Lower lobe of right lung (tissue), 2 donors: ENCODE measurements at regions not wholly inside any gene's neighbourhood (a gene's known extent, or its start where the extent isn't known, plus 50 kb on each side); places are given as distances from the start of the nearest gene placed in this dataset.

Source experiments
- ATAC-seq, 2 donors: fragments of 200-7000 bp; cut with Tn5 transposase; one replicate each; pipeline ENCODE4 v1.9.1; 2020 to 2022; ENCODE audit warnings: mild to moderate bottlenecking in 2 of 2, moderate library complexity in 2 of 2
- DNase-seq: peaks from one replicate; pipeline ENCODE4 v3.0.0-alpha.2; 2020
- H3K27ac ChIP-seq: fragments of 200-600 bp; one replicate; pipeline ENCODE4 v1.8.0; 2022
- H3K27me3 ChIP-seq: fragments of 200-600 bp; one replicate; pipeline ENCODE4 v1.8.0; 2022; ENCODE audit warnings: low read depth
- H3K36me3 ChIP-seq: fragments of 200-600 bp; one replicate; pipeline ENCODE4 v1.8.0; 2022; ENCODE audit warnings: mild to moderate bottlenecking
- H3K4me1 ChIP-seq: fragments of 200-600 bp; one replicate; pipeline ENCODE4 v1.8.0; 2022
- H3K4me3 ChIP-seq: fragments of 200-600 bp; one replicate; pipeline ENCODE4 v1.8.0; 2022; ENCODE audit warnings: mild to moderate bottlenecking
- H3K9me3 ChIP-seq: fragments of 200-600 bp; one replicate; pipeline ENCODE4 v1.8.0; 2022
- CTCF ChIP-seq: fragments of 200-600 bp; IDR thresholded peaks from one replicate; pipeline ENCODE4 v1.8.0; 2022; ENCODE audit warnings: antibody characterized with exemption, mild to moderate bottlenecking
- intact Hi-C: fragments of 100-400 bp; cut with DNase I; formaldehyde crosslinking; loops from one replicate; pipeline ENCODE4 v1.11.0; 2022
- donor health status: DM: no; HTN: yes; CAD: no; lungs with severe emphysema.

DNA sequence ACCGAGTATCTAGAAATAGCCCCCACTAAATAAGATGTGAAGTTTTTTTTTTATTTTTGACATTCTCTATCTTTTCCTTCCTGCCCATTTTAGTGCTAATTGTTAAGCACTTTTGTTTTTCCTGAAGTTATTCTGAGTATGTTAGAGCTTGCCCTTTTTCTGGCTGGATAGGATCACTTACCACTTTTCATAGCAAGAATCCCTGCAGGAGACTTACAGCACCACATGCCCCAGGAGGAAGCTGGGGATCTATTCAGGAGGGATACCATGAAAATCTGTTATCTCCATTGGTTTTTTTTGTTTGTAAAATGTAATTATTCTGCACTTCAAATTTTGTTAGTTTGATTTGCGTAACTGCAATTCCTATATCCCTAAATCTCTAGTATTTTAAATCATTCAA lies 968.4 kb downstream of the ZPLD1 start:
- H3K9me3 ChIP-seq = no peaks in the 10 kb centered on the region
- ATAC-seq (no peak), DNase-seq (no peak)
- H3K27ac ChIP-seq = no peak overlapping the region
- H3K27me3 ChIP-seq = no peaks in the 10 kb centered on the region
- no peaks in the 10 kb centered on the region for H3K4me1 ChIP-seq
- H3K4me3 ChIP-seq = no peak overlapping the region
- TF ChIP-seq CTCF = no peak
- intact Hi-C loops = no loop called here
- no peaks in the 10 kb centered on the region for H3K36me3 ChIP-seq

- ATAC-seq = no peak
- no peak for DNase-seq
- intact Hi-C loops = no loop called here
- no peaks in the 10 kb centered on the region for H3K27me3 ChIP-seq
- H3K9me3 ChIP-seq = no peaks in the 10 kb centered on the region
- H3K27ac ChIP-seq = no peak overlapping the region
- no peaks in the 10 kb centered on the region for H3K4me1 ChIP-seq
- H3K4me3 ChIP-seq = no peak overlapping the region
- no peaks in the 10 kb centered on the region for H3K36me3 ChIP-seq
- TF ChIP-seq CTCF = no peak
These were observed 971.6 kb downstream of the ZPLD1 start for GRCh38 chr3:103406320-103406850.

DNA sequence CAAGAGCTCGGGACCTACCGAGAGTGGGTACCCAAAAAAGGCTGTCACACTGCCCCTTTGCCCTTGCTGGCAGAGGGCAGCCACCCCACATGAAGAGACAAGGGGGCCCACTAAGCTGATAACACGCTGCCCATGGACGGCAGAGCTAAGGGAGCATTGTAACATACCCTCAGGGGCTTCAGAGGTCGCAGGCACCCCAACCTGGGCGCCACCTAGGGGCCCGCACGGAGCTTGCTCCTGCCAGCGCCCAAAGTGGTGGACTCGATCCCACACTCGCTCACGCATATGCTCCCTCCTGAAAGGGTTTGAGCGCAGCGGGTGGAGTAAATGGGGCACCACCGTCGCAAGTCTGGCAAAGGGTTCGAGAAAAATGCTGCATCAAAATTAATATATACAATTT lies 975.4 kb downstream of the ZPLD1 start:
- no peaks in the 10 kb centered on the region for H3K4me1 ChIP-seq
- no peaks in the 10 kb centered on the region for H3K27me3 ChIP-seq
- no peak for TF ChIP-seq CTCF
- H3K9me3 ChIP-seq = no peaks in the 10 kb centered on the region
- no peak overlapping the region for H3K4me3 ChIP-seq
- no peaks in the 10 kb centered on the region for H3K36me3 ChIP-seq
- ATAC-seq (no peak), DNase-seq (no peak)
- intact Hi-C loops = no loop called here
- no peak overlapping the region for H3K27ac ChIP-seq

DNA sequence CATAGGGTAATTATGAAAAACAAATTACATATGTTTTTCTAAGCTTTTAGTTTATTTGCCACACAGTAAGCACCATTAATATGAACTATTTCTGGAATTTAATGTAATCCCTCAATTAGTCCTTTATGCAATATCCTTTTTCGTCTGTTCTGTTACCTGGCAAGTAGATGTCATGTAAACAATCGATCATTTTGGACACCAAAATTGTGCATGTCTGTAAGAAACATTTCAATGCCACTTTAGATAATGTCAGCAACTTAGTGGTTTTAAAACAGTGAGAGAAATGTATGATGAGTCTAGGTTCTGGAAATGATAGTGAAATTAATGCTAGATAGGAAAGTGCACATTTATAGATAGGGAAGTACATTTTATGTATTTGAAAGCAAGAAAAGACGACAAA lies 986.6 kb downstream of the ZPLD1 start:
- no peak for TF ChIP-seq CTCF
- Histone ChIP-seq H3K9me3 (no peaks in the 10 kb centered on the region), H3K4me1 (no peaks in the 10 kb centered on the region), H3K27me3 (no peaks in the 10 kb centered on the region), H3K4me3 (no peak overlapping the region), H3K36me3 (no peaks in the 10 kb centered on the region), H3K27ac (no peak overlapping the region)
- ATAC-seq = no peak
- intact Hi-C loops = no loop called here
- no peak for DNase-seq

DNA sequence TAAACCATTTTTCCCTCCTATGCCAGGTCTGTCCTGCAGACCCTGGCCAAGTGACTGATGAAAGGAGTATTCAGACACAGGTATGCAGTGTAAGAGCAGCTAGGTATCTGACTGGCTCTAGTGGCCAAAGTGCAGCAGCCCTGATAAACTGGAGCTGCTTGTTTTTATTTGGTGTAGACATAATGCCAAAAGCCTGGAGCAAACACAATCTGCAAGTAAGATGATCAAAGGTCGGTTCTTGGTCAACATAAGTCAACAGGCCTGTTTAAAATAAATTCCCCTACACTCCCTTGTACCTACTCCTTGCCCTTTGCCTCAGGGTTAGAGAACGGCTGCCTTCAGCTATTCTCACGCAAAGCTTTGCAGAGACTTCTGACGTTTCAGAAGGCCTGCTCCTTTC lies 1003.1 kb downstream of the ZPLD1 start:
- no peak for TF ChIP-seq CTCF
- Histone ChIP-seq H3K27ac (no peak overlapping the region), H3K36me3 (no peaks in the 10 kb centered on the region), H3K4me1 (no peaks in the 10 kb centered on the region), H3K27me3 (no peaks in the 10 kb centered on the region), H3K9me3 (no peaks in the 10 kb centered on the region), H3K4me3 (no peak overlapping the region)
- no peak for ATAC-seq
- no peak for DNase-seq
- intact Hi-C loops = no loop called here
